A549 (cell line): ENCODE measurements at regions not wholly inside any gene's neighbourhood (a gene's known extent, or its start where the extent isn't known, plus 50 kb on each side); places are given as distances from the start of the nearest gene placed in this dataset.

Experiments used
- ATOH8 ChIP-seq: fragments of 250-450 bp; sonication (Bioruptor Pico); IDR thresholded peaks from 2 replicates; pipeline ENCODE4 v1.5.0; 2020; ENCODE audit warnings: low read depth, mild to moderate bottlenecking, moderate library complexity
- CBX2 ChIP-seq: fragments of 200-600 bp; sonication (generic); IDR thresholded peaks from 2 replicates; pipeline ENCODE4 v1.6.1; 2016; ENCODE audit warnings: low read depth, mild to moderate bottlenecking, borderline replicate concordance
- CEBPB ChIP-seq, 2 experiments: fragments of >200 bp in 1 of 2; sonication (Bioruptor Twin) in 1 of 2; formaldehyde crosslinking in 1 of 2; IDR thresholded peaks; 2 replicates each; pipeline ENCODE4 v1.6.1; 2012 to 2016
- CHD2 ChIP-seq: fragments of 150-350 bp; IDR thresholded peaks from 2 replicates; pipeline ENCODE4 v1.6.1; 2014; ENCODE audit warnings: low read length; ENCODE audit not compliant: partially characterized antibody
- CTCF ChIP-seq: fragments of >200 bp; sonication (Bioruptor Twin); formaldehyde crosslinking; IDR thresholded peaks from 3 replicates; pipeline ENCODE4 v1.5.1; 2016
- HMGXB4 ChIP-seq: fragments of 250-450 bp; sonication (Bioruptor Pico); IDR thresholded peaks from 2 replicates; pipeline ENCODE4 v1.5.0; 2021; ENCODE audit warnings: mild to moderate bottlenecking, moderate library complexity, borderline replicate concordance
- HOXB13 ChIP-seq: fragments of 250-450 bp; sonication (Bioruptor Pico); IDR thresholded peaks from 2 replicates; pipeline ENCODE4 v1.5.0; 2020; ENCODE audit warnings: low read depth, mild to moderate bottlenecking, moderate library complexity
- POLR2A ChIP-seq: IDR thresholded peaks from 2 replicates; pipeline ENCODE4 v1.6.1; 2012; ENCODE audit warnings: mild to moderate bottlenecking, low read length
- RAD21 ChIP-seq, 2 experiments: fragments of >200 bp in 1 of 2; sonication (Bioruptor Twin) in 1 of 2; formaldehyde crosslinking in 1 of 2; IDR thresholded peaks in 1 of 2; conservative IDR thresholded peaks in 1 of 2; 2 replicates in 1 of 2; 3 replicates in 1 of 2; pipeline ENCODE4 v1.6.1; 2012 to 2018; ENCODE audit warnings: inconsistent platforms in 1 of 2
- SMC3 ChIP-seq: fragments of >200 bp; sonication (Bioruptor Twin); formaldehyde crosslinking; IDR thresholded peaks from 3 replicates; pipeline ENCODE4 v1.6.1; 2018; ENCODE audit warnings: inconsistent platforms
- TF ChIP-seq, protein P1 (sequence below): IDR thresholded peaks from 2 replicates; pipeline ENCODE4 v1.6.1; 2012
- TF ChIP-seq, protein P2 (sequence below): fragments of 200-600 bp; sonication (generic); IDR thresholded peaks from 2 replicates; pipeline ENCODE4 v1.6.1; 2016; ENCODE audit warnings: antibody characterized with exemption, mild to moderate bottlenecking, moderate library complexity

- TF ChIP-seq POLR2A: no peak
- TF ChIP-seq CTCF: no peak
- TF ChIP-seq, protein P1, sequence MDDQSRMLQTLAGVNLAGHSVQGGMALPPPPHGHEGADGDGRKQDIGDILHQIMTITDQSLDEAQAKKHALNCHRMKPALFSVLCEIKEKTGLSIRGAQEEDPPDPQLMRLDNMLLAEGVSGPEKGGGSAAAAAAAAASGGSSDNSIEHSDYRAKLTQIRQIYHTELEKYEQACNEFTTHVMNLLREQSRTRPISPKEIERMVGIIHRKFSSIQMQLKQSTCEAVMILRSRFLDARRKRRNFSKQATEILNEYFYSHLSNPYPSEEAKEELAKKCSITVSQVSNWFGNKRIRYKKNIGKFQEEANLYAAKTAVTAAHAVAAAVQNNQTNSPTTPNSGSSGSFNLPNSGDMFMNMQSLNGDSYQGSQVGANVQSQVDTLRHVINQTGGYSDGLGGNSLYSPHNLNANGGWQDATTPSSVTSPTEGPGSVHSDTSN: no peak
- TF ChIP-seq ATOH8: no peak
- no peak for TF ChIP-seq CBX2
- TF ChIP-seq, protein P2, sequence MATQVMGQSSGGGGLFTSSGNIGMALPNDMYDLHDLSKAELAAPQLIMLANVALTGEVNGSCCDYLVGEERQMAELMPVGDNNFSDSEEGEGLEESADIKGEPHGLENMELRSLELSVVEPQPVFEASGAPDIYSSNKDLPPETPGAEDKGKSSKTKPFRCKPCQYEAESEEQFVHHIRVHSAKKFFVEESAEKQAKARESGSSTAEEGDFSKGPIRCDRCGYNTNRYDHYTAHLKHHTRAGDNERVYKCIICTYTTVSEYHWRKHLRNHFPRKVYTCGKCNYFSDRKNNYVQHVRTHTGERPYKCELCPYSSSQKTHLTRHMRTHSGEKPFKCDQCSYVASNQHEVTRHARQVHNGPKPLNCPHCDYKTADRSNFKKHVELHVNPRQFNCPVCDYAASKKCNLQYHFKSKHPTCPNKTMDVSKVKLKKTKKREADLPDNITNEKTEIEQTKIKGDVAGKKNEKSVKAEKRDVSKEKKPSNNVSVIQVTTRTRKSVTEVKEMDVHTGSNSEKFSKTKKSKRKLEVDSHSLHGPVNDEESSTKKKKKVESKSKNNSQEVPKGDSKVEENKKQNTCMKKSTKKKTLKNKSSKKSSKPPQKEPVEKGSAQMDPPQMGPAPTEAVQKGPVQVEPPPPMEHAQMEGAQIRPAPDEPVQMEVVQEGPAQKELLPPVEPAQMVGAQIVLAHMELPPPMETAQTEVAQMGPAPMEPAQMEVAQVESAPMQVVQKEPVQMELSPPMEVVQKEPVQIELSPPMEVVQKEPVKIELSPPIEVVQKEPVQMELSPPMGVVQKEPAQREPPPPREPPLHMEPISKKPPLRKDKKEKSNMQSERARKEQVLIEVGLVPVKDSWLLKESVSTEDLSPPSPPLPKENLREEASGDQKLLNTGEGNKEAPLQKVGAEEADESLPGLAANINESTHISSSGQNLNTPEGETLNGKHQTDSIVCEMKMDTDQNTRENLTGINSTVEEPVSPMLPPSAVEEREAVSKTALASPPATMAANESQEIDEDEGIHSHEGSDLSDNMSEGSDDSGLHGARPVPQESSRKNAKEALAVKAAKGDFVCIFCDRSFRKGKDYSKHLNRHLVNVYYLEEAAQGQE: no peak
- TF ChIP-seq HMGXB4 (CRISPR knock-in tag): no peak
- no peak for TF ChIP-seq CHD2
- TF ChIP-seq SMC3: no peak
- TF ChIP-seq CEBPB (IDR thresholded peaks at IDR 0.05): no peak
- TF ChIP-seq RAD21 (conservative IDR thresholded peaks at IDR 0.05 in 1 of 2, IDR thresholded peaks at IDR 0.05 in 1 of 2): no peak
- TF ChIP-seq HOXB13 (CRISPR knock-in tag): no peak
Observed at GRCh38 chr14:99062772-99063418, 209.1 kb downstream of the BCL11B start.
